HFF-Myc (cell line): ENCODE measurements at regions not wholly inside any gene's neighbourhood (a gene's known extent, or its start where the extent isn't known, plus 50 kb on each side); places are given as distances from the start of the nearest gene placed in this dataset.
"Not testable (repeated sequence)": the region's sequence is repeated elsewhere in the genome, so short reads cannot be mapped to it uniquely, and the experiment has no call there.

ENCODE experiments used
- DNase-seq: peaks from one replicate; pipeline ENCODE4 v3.0.0-alpha.2; 2011; ENCODE audit warnings: low read depth; ENCODE audit errors: extremely low read depth
- H3K4me3 ChIP-seq: replicated peaks from 2 replicates; pipeline ENCODE4 v1.5.1; 2011; ENCODE audit warnings: low read depth, mild to moderate bottlenecking, control low read depth, low read length
- CTCF ChIP-seq: IDR thresholded peaks from 2 replicates; pipeline ENCODE4 v1.5.1; 2012; ENCODE audit warnings: mild to moderate bottlenecking, low read depth, low read length, control low read depth; ENCODE audit errors: missing control alignments

GRCh38 chr2:17227856-17228255, 290.4 kb downstream of the RAD51AP2 start:
- no peak overlapping the region for H3K4me3 ChIP-seq
- no peak for TF ChIP-seq CTCF
- DNase-seq = no peak

GRCh38 chr2:17226941-17227490, 291.2 kb downstream of the RAD51AP2 start:
- no peak for TF ChIP-seq CTCF
- H3K4me3 ChIP-seq = no peak overlapping the region
- no peak for DNase-seq

- no peak overlapping the region for H3K4me3 ChIP-seq
- no peak for TF ChIP-seq CTCF
- no peak for DNase-seq
Observed at GRCh38 chr2:17223211-17223610, 295.0 kb downstream of the RAD51AP2 start.

- no peak overlapping the region for H3K4me3 ChIP-seq
- no peak for TF ChIP-seq CTCF
- no peak for DNase-seq
Observed at GRCh38 chr2:17208511-17208910, 309.7 kb downstream of the RAD51AP2 start.

GRCh38 chr2:17206771-17207170, 311.5 kb downstream of the RAD51AP2 start:
- H3K4me3 ChIP-seq = no peak overlapping the region
- TF ChIP-seq CTCF = no peak

GRCh38 chr2:17204214-17204613, 314.0 kb downstream of the RAD51AP2 start:
- not testable (repeated sequence) for H3K4me3 ChIP-seq, DNase-seq

More at GRCh38 chr2:17206771-17207170, 311.5 kb downstream of the RAD51AP2 start:
- DNase-seq = no peak

GRCh38 chr2:17202628-17203027, 315.6 kb downstream of the RAD51AP2 start:
- not testable (repeated sequence) for H3K4me3 ChIP-seq, DNase-seq

GRCh38 chr2:17199741-17200140, 318.5 kb downstream of the RAD51AP2 start:
- no peak for TF ChIP-seq CTCF
- no peak for DNase-seq
- H3K4me3 ChIP-seq = no peak overlapping the region
